ENCODE measurements at regions not wholly inside any gene's neighbourhood (a gene's known extent, or its start where the extent isn't known, plus 50 kb on each side); places are given as distances from the start of the nearest gene placed in this dataset.

DNA sequence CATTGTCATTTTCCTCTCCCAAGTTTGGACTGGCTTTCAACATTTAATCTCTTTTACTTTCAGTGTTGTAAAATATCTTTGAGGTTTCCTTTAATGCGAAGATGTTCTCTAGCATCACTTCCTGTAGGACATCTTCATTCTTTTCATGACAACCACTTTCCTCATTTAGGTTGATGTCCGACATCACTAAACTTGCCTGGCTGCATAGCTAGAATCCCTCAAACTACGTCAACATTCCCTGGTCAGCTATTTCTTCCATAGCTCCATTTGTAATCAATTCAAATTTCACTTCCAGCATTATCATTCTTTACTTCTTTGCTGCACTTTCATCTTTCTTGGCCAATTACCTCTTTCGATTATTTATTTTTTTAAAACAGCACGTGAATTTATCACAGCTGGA lies 198.6 kb upstream of the EMCN start:
- no peak for TF ChIP-seq CTCF (IDR thresholded peaks at IDR 0.05; ENCODE audit: control insufficient read depth, extremely low read depth, insufficient read depth)
- no peak for DNase-seq (ENCODE audit: low read depth)
- no peak overlapping the region for H3K4me3 ChIP-seq (ENCODE audit: low read depth, low read length)

DNA sequence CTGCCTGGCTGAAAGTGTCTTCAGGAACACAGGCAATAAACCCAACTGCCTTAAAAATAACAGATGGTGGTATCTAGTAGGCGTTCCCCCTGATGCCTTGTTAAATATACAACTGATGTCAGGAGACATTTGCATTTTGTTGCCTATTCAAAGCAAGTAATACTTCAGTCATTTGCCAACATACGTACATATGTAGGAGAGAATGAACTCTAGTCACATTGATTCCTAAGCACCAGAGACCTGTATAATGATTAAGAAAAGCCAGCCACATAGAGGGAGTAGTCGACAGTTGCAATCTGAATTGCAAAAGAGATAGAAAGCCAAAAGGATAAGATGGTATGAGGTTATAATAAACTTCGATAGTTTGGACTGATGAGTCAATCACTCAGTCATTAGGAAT lies 191.0 kb upstream of the EMCN start:
- no peak for TF ChIP-seq CTCF (IDR thresholded peaks at IDR 0.05; ENCODE audit: control insufficient read depth, extremely low read depth, insufficient read depth)

GRCh38 chr4:100707786-100708185 lies 190.0 kb upstream of the EMCN start:
- TF ChIP-seq CTCF (IDR thresholded peaks at IDR 0.05; ENCODE audit: control insufficient read depth, extremely low read depth, insufficient read depth) = no peak

More for the DNA sequence above, 191.0 kb upstream of the EMCN start:
- H3K4me3 ChIP-seq (ENCODE audit: low read depth, low read length) = no peak overlapping the region
- no peak for DNase-seq (ENCODE audit: low read depth)

GRCh38 chr4:100696531-100696930 lies 178.7 kb upstream of the EMCN start:
- TF ChIP-seq CTCF (IDR thresholded peaks at IDR 0.05; ENCODE audit: control insufficient read depth, extremely low read depth, insufficient read depth) = no peak
- H3K4me3 ChIP-seq (ENCODE audit: low read depth, low read length) = no peak overlapping the region
- no peak for DNase-seq (ENCODE audit: low read depth)

More at GRCh38 chr4:100707786-100708185, 190.0 kb upstream of the EMCN start:
- DNase-seq (ENCODE audit: low read depth) = no peak
- no peak overlapping the region for H3K4me3 ChIP-seq (ENCODE audit: low read depth, low read length)

DNA sequence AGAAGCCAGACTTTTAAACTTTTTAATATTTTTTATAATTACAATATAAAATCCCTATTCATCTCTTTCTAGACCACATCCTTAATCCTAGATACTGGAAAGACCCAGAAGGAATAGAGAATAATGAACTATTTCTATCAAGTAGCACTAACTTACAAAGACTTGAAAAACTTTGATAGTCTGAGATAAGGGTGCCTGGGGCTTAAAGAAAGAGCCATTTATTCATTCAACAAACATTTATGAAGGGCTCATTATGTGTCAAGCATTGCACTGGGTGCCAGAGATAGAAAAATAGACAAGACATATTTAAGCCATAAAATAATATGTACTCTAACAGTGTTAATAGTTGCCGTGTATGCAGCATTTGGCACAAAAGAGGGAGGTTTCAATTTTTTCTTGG lies 178.0 kb upstream of the EMCN start:
- TF ChIP-seq CTCF (IDR thresholded peaks at IDR 0.05; ENCODE audit: control insufficient read depth, extremely low read depth, insufficient read depth) = no peak
- no peak overlapping the region for H3K4me3 ChIP-seq (ENCODE audit: low read depth, low read length)
- DNase-seq (ENCODE audit: low read depth) = no peak

DNA sequence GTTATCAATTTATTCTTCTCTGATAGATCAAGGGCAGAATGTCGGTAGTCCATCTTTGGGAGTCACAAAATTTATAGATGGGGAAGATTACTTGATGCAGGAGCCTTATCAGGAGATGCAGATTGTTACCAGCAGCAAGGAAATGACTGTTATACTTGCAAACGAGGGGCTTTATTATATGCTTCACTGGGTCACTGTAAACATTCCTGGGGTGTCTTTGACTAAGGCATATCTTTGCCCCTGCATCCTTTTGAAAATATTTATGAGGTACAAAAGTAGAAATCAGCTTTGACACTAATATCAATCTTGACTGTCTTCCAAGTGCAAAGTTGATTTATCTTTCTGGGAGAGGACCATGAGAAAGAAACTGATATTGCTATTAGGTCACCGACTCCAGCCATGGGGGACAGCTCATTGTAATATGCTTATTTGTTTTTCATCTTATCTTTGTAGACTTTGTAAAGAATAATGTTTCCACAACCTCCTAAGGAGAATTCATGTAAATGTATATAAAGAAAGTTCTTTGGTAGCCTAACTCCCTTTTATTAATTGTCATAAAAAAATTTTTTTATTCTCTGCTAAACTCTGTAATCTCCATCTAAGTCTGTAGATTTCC lies 177.3 kb upstream of the EMCN start:
- no peak for DNase-seq (ENCODE audit: low read depth)
- TF ChIP-seq CTCF (IDR thresholded peaks at IDR 0.05; ENCODE audit: control insufficient read depth, extremely low read depth, insufficient read depth) = no peak

DNA sequence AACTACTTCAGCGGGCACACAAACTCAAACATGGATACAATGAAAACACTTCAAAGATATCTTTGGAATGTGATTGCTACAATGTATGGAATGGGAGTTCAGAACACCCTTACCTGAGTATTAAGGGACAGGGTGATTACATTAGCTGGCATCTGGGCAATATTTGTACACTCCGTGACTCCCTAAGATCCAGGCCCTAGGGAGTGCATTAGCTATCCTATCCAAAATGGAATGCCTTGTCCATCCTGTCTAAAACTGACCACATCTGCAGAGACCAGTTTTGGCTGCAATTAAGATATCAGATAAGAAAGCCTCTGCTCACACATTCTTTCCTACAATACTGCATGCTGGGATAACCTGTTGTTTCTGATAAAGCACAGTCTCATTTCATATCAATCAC lies 176.6 kb upstream of the EMCN start:
- DNase-seq (ENCODE audit: low read depth) = no peak
- no peak for TF ChIP-seq CTCF (IDR thresholded peaks at IDR 0.05; ENCODE audit: control insufficient read depth, extremely low read depth, insufficient read depth)
- H3K4me3 ChIP-seq (ENCODE audit: low read depth, low read length) = no peak overlapping the region

More for the DNA sequence above, 177.3 kb upstream of the EMCN start:
- H3K4me3 ChIP-seq (ENCODE audit: low read depth, low read length) = no peak overlapping the region

Data from LNCaP clone FGC (cell line).